ENCODE measurements at regions not wholly inside any gene's neighbourhood (a gene's known extent, or its start where the extent isn't known, plus 50 kb on each side); places are given as distances from the start of the nearest gene placed in this dataset.

GRCh38 chr10:33524041-33524440 lies 189.6 kb upstream of the NRP1 start:
- intact Hi-C loops (cut with micrococcal nuclease; ENCODE audit: unreplicated experiment): no loop called here
- no TSS peak for BruUV-seq (replicated peaks)
- TF ChIP-seq, protein P1, sequence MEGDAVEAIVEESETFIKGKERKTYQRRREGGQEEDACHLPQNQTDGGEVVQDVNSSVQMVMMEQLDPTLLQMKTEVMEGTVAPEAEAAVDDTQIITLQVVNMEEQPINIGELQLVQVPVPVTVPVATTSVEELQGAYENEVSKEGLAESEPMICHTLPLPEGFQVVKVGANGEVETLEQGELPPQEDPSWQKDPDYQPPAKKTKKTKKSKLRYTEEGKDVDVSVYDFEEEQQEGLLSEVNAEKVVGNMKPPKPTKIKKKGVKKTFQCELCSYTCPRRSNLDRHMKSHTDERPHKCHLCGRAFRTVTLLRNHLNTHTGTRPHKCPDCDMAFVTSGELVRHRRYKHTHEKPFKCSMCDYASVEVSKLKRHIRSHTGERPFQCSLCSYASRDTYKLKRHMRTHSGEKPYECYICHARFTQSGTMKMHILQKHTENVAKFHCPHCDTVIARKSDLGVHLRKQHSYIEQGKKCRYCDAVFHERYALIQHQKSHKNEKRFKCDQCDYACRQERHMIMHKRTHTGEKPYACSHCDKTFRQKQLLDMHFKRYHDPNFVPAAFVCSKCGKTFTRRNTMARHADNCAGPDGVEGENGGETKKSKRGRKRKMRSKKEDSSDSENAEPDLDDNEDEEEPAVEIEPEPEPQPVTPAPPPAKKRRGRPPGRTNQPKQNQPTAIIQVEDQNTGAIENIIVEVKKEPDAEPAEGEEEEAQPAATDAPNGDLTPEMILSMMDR (conservative IDR thresholded peaks at IDR 0.05; ENCODE audit: low read depth, low read length): no peak
- no peak for TF ChIP-seq EZH2 (IDR thresholded peaks at IDR 0.05; ENCODE audit: borderline replicate concordance, low read depth, low read length, poor library complexity, severe bottlenecking)
- Histone ChIP-seq H3K27ac (ENCODE audit: low read depth, low read length, poor library complexity, severe bottlenecking) (no peak overlapping the region), H3K27me3 (replicated peaks; ENCODE audit: insufficient read depth, low read depth, low read length, poor library complexity) (no peaks in the 10 kb centered on the region), H3K36me3 (ENCODE audit: insufficient read depth, low read length, poor library complexity, severe bottlenecking) (no peaks in the 10 kb centered on the region), H3K4me1 (ENCODE audit: insufficient read depth, low read length, poor library complexity, severe bottlenecking) (peaks cover 10% of the 10 kb centered on the region), H3K4me3 (ENCODE audit: low read depth, low read length, poor library complexity, severe bottlenecking) (no peak overlapping the region), H3K9me3 (ENCODE audit: low read depth, low read length, poor library complexity, severe bottlenecking) (no peaks in the 10 kb centered on the region)
- ChIA-PET POLR2A (ENCODE audit: low non-redundant PET) (no interaction called here), CTCF (no interaction called here)
- DNase-seq (ENCODE audit: low spot score): no peak

DNA sequence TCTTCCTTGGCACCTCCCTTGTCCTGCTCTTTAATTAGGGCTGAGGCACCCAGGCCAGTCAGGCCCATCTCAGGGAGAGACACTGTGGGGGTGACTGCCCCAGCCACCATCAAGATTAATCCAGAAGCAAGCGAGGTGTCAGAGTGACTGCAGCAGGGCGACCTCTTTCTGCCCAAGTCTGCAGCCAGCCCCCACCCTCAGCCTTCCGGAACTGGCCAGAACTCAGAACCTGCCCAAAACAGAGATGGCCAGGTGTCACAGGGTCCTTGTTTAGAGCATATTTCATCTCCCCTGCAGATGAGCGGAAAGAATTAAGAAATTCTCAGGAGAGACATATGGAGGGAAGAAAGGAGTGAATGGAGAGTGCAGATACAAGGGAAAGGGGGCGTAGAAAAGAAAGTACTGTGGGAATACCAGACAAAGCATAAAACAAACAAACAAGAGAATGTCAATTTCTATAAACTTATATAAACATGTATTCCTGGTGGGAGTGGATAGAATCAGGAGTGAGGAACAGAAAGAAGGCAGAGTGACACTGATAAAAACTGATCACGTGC lies 188.8 kb upstream of the NRP1 start:
- intact Hi-C loops (cut with micrococcal nuclease; ENCODE audit: unreplicated experiment): no loop called here
- Histone ChIP-seq H3K27ac (ENCODE audit: low read depth, low read length, poor library complexity, severe bottlenecking) (no peak overlapping the region), H3K36me3 (ENCODE audit: insufficient read depth, low read length, poor library complexity, severe bottlenecking) (no peaks in the 10 kb centered on the region), H3K4me3 (ENCODE audit: low read depth, low read length, poor library complexity, severe bottlenecking) (no peak overlapping the region), H3K4me1 (ENCODE audit: insufficient read depth, low read length, poor library complexity, severe bottlenecking) (peaks cover 10% of the 10 kb centered on the region), H3K27me3 (replicated peaks; ENCODE audit: insufficient read depth, low read depth, low read length, poor library complexity) (no peaks in the 10 kb centered on the region), H3K9me3 (ENCODE audit: low read depth, low read length, poor library complexity, severe bottlenecking) (no peaks in the 10 kb centered on the region)
- TF ChIP-seq, protein P1 (conservative IDR thresholded peaks at IDR 0.05; ENCODE audit: low read depth, low read length): no peak
- TF ChIP-seq EZH2 (IDR thresholded peaks at IDR 0.05; ENCODE audit: borderline replicate concordance, low read depth, low read length, poor library complexity, severe bottlenecking): no peak
- DNase-seq (ENCODE audit: low spot score): no peak
- CTCF ChIA-PET: no interaction called here
- POLR2A ChIA-PET (ENCODE audit: low non-redundant PET): interaction anchor here (0.6 kb wide), 1 partner anchor 1297 kb away, joined by 12 read pairs; no protein-coding TSS in a partner anchor
- BruUV-seq (replicated peaks): no TSS peak

DNA sequence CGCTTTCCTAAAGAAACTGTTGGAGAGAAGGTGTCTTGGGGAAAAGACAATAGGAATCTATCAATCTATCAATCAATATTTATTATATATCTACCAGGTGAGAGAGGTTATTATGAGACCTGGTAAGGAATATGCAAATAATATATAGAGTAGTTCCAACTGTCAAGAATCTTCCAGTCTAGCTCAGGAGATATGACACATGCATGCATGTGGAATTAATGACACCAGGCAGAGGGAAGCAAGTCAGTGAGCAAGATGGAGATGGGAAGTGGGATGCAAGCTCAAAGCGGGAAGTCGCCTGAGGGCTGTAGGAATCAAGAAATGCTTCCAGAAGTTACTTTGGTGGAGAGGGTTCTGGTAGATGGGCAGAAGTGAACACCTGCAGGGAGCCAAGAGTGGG lies 187.4 kb upstream of the NRP1 start:
- BruUV-seq (replicated peaks): no TSS peak
- TF ChIP-seq, protein P1 (conservative IDR thresholded peaks at IDR 0.05; ENCODE audit: low read depth, low read length): no peak
- no peak for TF ChIP-seq EZH2 (IDR thresholded peaks at IDR 0.05; ENCODE audit: borderline replicate concordance, low read depth, low read length, poor library complexity, severe bottlenecking)
- intact Hi-C loops (cut with micrococcal nuclease; ENCODE audit: unreplicated experiment): no loop called here
- no peaks in the 10 kb centered on the region for H3K27me3 ChIP-seq (replicated peaks; ENCODE audit: insufficient read depth, low read depth, low read length, poor library complexity)
- no peak for DNase-seq (ENCODE audit: low spot score)
- H3K4me1 ChIP-seq (ENCODE audit: insufficient read depth, low read length, poor library complexity, severe bottlenecking): peaks cover 10% of the 10 kb centered on the region
- no peaks in the 10 kb centered on the region for H3K36me3 ChIP-seq (ENCODE audit: insufficient read depth, low read length, poor library complexity, severe bottlenecking)
- no peak overlapping the region for H3K4me3 ChIP-seq (ENCODE audit: low read depth, low read length, poor library complexity, severe bottlenecking)
- ChIA-PET CTCF (no interaction called here), POLR2A (ENCODE audit: low non-redundant PET) (interaction anchor here (0.6 kb wide), 1 partner anchor 396 kb away, joined by 4 read pairs; no protein-coding TSS in a partner anchor)
- H3K27ac ChIP-seq (ENCODE audit: low read depth, low read length, poor library complexity, severe bottlenecking): no peak overlapping the region
- H3K9me3 ChIP-seq (ENCODE audit: low read depth, low read length, poor library complexity, severe bottlenecking): no peaks in the 10 kb centered on the region
